ENCODE measurements at regions not wholly inside any gene's neighbourhood (a gene's known extent, or its start where the extent isn't known, plus 50 kb on each side); places are given as distances from the start of the nearest gene placed in this dataset.

- Histone ChIP-seq H3K4me3 (ENCODE audit: low read length in 3 of 3) (no peak overlapping the region), H3K9me3 (ENCODE audit: control insufficient read depth in 2 of 3, insufficient read depth in 1 of 3, low read length in 3 of 3) (no peaks in the 10 kb centered on the region), H3K4me1 (ENCODE audit: control insufficient read depth in 2 of 3, insufficient read depth in 2 of 3, low read depth in 1 of 3, low read length in 3 of 3) (no peaks in the 10 kb centered on the region), H3K27me3 (ENCODE audit: control insufficient read depth, insufficient read depth, low read length) (no peaks in the 10 kb centered on the region), H3K27ac (ENCODE audit: low read depth in 2 of 2, low read length in 2 of 2) (no peak overlapping the region), H3K9ac (ENCODE audit: low read length in 3 of 3) (no peak overlapping the region), H3K36me3 (ENCODE audit: control insufficient read depth in 2 of 3, insufficient read depth in 3 of 3, low read length in 3 of 3) (no peaks in the 10 kb centered on the region)
- FAIRE-seq: no peak
- intact Hi-C loops (cut with DNase I): no loop called here
- no peak for TF ChIP-seq CTCF (IDR thresholded peaks at IDR 0.05; ENCODE audit: borderline replicate concordance, extremely low read depth, insufficient read depth)
- DNase-seq: peak in 1 of 5 donors; percentile 56
These were observed 66.5 kb downstream of the RBFOX3 start for GRCh38 chr17:79544142-79544914.

GRCh38 chr17:79543531-79543930, 67.3 kb downstream of the RBFOX3 start:
- H3K4me1 ChIP-seq (ENCODE audit: control insufficient read depth in 2 of 3, insufficient read depth in 2 of 3, low read depth in 1 of 3, low read length in 3 of 3): no peaks in the 10 kb centered on the region
- DNase-seq: peak in 2 of 5 donors; percentile 70 to 74
- no peak overlapping the region for H3K4me3 ChIP-seq (ENCODE audit: low read length in 3 of 3)
- no peaks in the 10 kb centered on the region for H3K27me3 ChIP-seq (ENCODE audit: control insufficient read depth, insufficient read depth, low read length)
- FAIRE-seq: no peak
- no peak overlapping the region for H3K9ac ChIP-seq (ENCODE audit: low read length in 3 of 3)
- H3K9me3 ChIP-seq (ENCODE audit: control insufficient read depth in 2 of 3, insufficient read depth in 1 of 3, low read length in 3 of 3): no peaks in the 10 kb centered on the region
- TF ChIP-seq CTCF (IDR thresholded peaks at IDR 0.05; ENCODE audit: borderline replicate concordance, extremely low read depth, insufficient read depth): no peak
- intact Hi-C loops (cut with DNase I): no loop called here
- H3K36me3 ChIP-seq (ENCODE audit: control insufficient read depth in 2 of 3, insufficient read depth in 3 of 3, low read length in 3 of 3): no peaks in the 10 kb centered on the region
- no peak overlapping the region for H3K27ac ChIP-seq (ENCODE audit: low read depth in 2 of 2, low read length in 2 of 2)

GRCh38 chr17:79542718-79543117, 68.1 kb downstream of the RBFOX3 start:
- Histone ChIP-seq H3K27me3 (ENCODE audit: control insufficient read depth, insufficient read depth, low read length) (no peaks in the 10 kb centered on the region), H3K9me3 (ENCODE audit: control insufficient read depth in 2 of 3, insufficient read depth in 1 of 3, low read length in 3 of 3) (no peaks in the 10 kb centered on the region), H3K9ac (ENCODE audit: low read length in 3 of 3) (no peak overlapping the region), H3K27ac (ENCODE audit: low read depth in 2 of 2, low read length in 2 of 2) (no peak overlapping the region), H3K4me1 (ENCODE audit: control insufficient read depth in 2 of 3, insufficient read depth in 2 of 3, low read depth in 1 of 3, low read length in 3 of 3) (no peaks in the 10 kb centered on the region), H3K4me3 (ENCODE audit: low read length in 3 of 3) (no peak overlapping the region), H3K36me3 (ENCODE audit: control insufficient read depth in 2 of 3, insufficient read depth in 3 of 3, low read length in 3 of 3) (no peaks in the 10 kb centered on the region)
- no peak for TF ChIP-seq CTCF (IDR thresholded peaks at IDR 0.05; ENCODE audit: borderline replicate concordance, extremely low read depth, insufficient read depth)
- FAIRE-seq (no peak), DNase-seq (peak in 1 of 5 donors; percentile 45)
- intact Hi-C loops (cut with DNase I): no loop called here

Measured in kidney (tissue), 13 donors.